ENCODE measurements at regions not wholly inside any gene's neighbourhood (a gene's known extent, or its start where the extent isn't known, plus 50 kb on each side); places are given as distances from the start of the nearest gene placed in this dataset.

DNA sequence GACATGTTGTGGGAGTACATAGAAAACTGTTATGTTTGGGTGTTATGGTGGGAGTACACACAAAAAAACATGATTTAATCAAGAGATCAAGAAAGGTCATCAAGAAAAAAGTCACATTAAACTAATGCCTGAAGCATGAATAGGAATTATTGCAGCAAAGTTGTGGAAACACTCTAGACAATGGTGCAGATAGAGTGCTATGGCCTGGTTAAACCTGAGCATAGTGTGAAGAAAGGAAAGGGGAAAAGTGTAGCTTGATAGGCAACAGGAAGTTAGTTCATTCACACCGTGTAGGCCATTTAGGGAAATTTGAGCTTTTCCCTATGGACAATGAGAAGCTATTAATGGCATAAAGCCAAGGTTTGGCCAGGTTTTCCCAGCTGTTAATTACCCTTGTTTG lies 162.1 kb upstream of the EMCN start:
- Histone ChIP-seq H3K27me3 (ENCODE audit: insufficient read depth, low read length) (no peaks in the 10 kb centered on the region), H3K4ac (ENCODE audit: low read depth, low read length) (no peak overlapping the region), H2AFZ (ENCODE audit: low read length) (no peak overlapping the region), H3K14ac (ENCODE audit: insufficient read depth, low read length) (no peak overlapping the region), H3K9me3 (ENCODE audit: control insufficient read depth, low read depth, low read length) (no peaks in the 10 kb centered on the region), H3K23ac (ENCODE audit: insufficient read length, low read depth, low read length) (no peak overlapping the region), H3K27ac (ENCODE audit: insufficient read length, low read depth, low read length) (no peak overlapping the region), H3K4me2 (ENCODE audit: insufficient read depth, insufficient read length, low read length) (no peak overlapping the region), H3K4me1 (ENCODE audit: insufficient read depth, low read length) (no peaks in the 10 kb centered on the region), H4K5ac (ENCODE audit: insufficient read length, low read depth, low read length) (no peak overlapping the region), H3K56ac (ENCODE audit: insufficient read length, low read depth, low read length) (no peak overlapping the region), H2BK12ac (ENCODE audit: insufficient read length, low read depth, low read length) (no peak overlapping the region), H3K23me2 (ENCODE audit: insufficient read length, low read depth, low read length, poor library complexity, severe bottlenecking) (no peaks in the 10 kb centered on the region), H2BK120ac (ENCODE audit: low read depth, low read length, poor library complexity, severe bottlenecking) (no peak overlapping the region), H3K9ac (ENCODE audit: extremely low read depth, insufficient read length, low read length) (no peak overlapping the region), H2BK15ac (ENCODE audit: low read depth, low read length) (no peak overlapping the region), H4K8ac (replicated peaks; ENCODE audit: insufficient read length, low read depth, low read length) (no peak overlapping the region), H2BK20ac (ENCODE audit: low read depth, low read length, poor library complexity, severe bottlenecking) (no peak overlapping the region), H2AK5ac (ENCODE audit: insufficient read length, low read length) (no peak overlapping the region), H4K20me1 (ENCODE audit: control insufficient read depth, insufficient read depth, insufficient read length) (no peaks in the 10 kb centered on the region), H3T11ph (ENCODE audit: low read length) (no peak overlapping the region), H3K18ac (ENCODE audit: insufficient read length, low read depth, low read length) (no peak overlapping the region), H3K79me2 (ENCODE audit: insufficient read depth, low read length) (no peaks in the 10 kb centered on the region), H4K91ac (ENCODE audit: insufficient read length, low read depth, low read length) (no peak overlapping the region), H3K79me1 (ENCODE audit: insufficient read depth, low read depth, low read length, poor library complexity, severe bottlenecking) (no peaks in the 10 kb centered on the region), H2BK5ac (ENCODE audit: insufficient read length, low read length) (no peak overlapping the region)
- Mint-ChIP-seq H3K4me1 (no peaks in the 10 kb centered on the region), H3K27me3 (ENCODE audit: low read depth) (no peaks in the 10 kb centered on the region), H3K4me3 (no peak overlapping the region), H3K27ac (no peak overlapping the region), H3K9me3 (peaks cover 0 to under 1% of the 10 kb centered on the region in 2 experiments; a peak in 1 of 5 replicates), H3K36me3 (ENCODE audit: insufficient read depth in 1 of 3, low read depth in 3 of 3) (no peaks in the 10 kb centered on the region)
- DNase-seq, result no peak
- no CpG with 5 or more reads among the region's 1 CpG for WGBS (ENCODE audit: extremely low coverage, insufficient read length, low lambda C conversion rate)
- TF ChIP-seq, protein P1, sequence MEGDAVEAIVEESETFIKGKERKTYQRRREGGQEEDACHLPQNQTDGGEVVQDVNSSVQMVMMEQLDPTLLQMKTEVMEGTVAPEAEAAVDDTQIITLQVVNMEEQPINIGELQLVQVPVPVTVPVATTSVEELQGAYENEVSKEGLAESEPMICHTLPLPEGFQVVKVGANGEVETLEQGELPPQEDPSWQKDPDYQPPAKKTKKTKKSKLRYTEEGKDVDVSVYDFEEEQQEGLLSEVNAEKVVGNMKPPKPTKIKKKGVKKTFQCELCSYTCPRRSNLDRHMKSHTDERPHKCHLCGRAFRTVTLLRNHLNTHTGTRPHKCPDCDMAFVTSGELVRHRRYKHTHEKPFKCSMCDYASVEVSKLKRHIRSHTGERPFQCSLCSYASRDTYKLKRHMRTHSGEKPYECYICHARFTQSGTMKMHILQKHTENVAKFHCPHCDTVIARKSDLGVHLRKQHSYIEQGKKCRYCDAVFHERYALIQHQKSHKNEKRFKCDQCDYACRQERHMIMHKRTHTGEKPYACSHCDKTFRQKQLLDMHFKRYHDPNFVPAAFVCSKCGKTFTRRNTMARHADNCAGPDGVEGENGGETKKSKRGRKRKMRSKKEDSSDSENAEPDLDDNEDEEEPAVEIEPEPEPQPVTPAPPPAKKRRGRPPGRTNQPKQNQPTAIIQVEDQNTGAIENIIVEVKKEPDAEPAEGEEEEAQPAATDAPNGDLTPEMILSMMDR (conservative IDR thresholded peaks at IDR 0.05), result no peak

Data from H9 (cell line).